ENCODE measurements at regions not wholly inside any gene's neighbourhood (a gene's known extent, or its start where the extent isn't known, plus 50 kb on each side); places are given as distances from the start of the nearest gene placed in this dataset.
A peak's percentile ranks its signal among the peaks of the same experiment; 100 is the strongest.

DNA sequence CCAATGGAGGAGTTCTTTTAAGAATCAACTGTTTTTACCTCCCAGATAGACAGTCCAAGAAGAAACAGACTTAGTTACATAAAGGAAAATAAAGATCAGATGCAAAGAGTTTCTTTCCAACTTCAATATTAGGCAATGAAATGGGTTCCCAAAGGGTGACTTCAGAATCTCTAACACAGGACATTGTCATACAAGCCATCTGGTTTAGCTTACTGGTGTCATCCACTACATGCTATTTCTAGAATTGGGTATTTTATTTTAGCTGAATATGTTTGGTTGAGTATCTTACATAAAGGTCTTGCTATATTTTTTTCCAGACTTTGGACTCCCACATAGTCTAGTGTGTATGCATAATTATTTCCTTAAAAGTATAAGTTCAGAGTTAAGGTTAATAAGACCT, 162.1 kb upstream of the SLC7A11 start:
- intact Hi-C loops (cut with micrococcal nuclease; ENCODE audit: unreplicated experiment), result no loop called here
- H3K9me3 Mint-ChIP-seq (ENCODE audit: low read depth, unreplicated experiment), result no peaks in the 10 kb centered on the region
- peak overlapping the region; percentile 77 for H3K27ac Mint-ChIP-seq (ENCODE audit: unreplicated experiment)
- H3K27me3 Mint-ChIP-seq (ENCODE audit: unreplicated experiment), result no peaks in the 10 kb centered on the region
- no peak for DNase-seq
- TF ChIP-seq, protein P1, sequence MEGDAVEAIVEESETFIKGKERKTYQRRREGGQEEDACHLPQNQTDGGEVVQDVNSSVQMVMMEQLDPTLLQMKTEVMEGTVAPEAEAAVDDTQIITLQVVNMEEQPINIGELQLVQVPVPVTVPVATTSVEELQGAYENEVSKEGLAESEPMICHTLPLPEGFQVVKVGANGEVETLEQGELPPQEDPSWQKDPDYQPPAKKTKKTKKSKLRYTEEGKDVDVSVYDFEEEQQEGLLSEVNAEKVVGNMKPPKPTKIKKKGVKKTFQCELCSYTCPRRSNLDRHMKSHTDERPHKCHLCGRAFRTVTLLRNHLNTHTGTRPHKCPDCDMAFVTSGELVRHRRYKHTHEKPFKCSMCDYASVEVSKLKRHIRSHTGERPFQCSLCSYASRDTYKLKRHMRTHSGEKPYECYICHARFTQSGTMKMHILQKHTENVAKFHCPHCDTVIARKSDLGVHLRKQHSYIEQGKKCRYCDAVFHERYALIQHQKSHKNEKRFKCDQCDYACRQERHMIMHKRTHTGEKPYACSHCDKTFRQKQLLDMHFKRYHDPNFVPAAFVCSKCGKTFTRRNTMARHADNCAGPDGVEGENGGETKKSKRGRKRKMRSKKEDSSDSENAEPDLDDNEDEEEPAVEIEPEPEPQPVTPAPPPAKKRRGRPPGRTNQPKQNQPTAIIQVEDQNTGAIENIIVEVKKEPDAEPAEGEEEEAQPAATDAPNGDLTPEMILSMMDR (IDR thresholded peaks at IDR 0.05; ENCODE audit: unreplicated experiment), result no peak
- BruUV-seq (replicated peaks), result no TSS peak
- CTCF ChIA-PET, result interaction anchor here (1.5 kb wide), 1 partner anchor 9 kb away, joined by 4 read pairs; no protein-coding TSS in a partner anchor
- peaks cover 21% of the 10 kb centered on the region for H3K4me1 Mint-ChIP-seq (ENCODE audit: low read depth, unreplicated experiment)
- no peak overlapping the region for H3K4me3 Mint-ChIP-seq (ENCODE audit: low read depth, unreplicated experiment)
- no peaks in the 10 kb centered on the region for H3K36me3 Mint-ChIP-seq (ENCODE audit: insufficient read depth, unreplicated experiment)

DNA sequence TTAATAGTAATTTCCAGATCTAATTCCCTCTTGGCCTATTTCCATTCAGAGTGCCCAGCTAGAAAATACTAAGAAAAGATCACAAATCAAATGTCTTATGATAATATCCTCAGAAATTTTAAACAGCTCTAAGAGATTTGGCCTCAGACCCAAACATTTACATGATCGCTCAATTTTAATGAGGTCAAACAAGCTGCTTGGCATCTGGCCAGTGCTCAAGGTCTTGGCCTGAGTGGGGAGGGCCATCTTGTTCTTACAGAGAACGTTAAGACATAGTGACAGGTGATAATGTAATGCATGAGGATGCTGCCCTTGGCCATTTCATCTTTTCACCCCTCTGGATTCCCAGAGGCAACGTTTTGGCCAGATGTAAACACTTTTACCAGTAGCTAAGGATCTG, 159.2 kb upstream of the SLC7A11 start:
- TF ChIP-seq, protein P1 (IDR thresholded peaks at IDR 0.05; ENCODE audit: unreplicated experiment), result no peak
- BruUV-seq (replicated peaks), result no TSS peak
- intact Hi-C loops (cut with micrococcal nuclease; ENCODE audit: unreplicated experiment), result no loop called here
- peaks cover 13% of the 10 kb centered on the region for H3K4me1 Mint-ChIP-seq (ENCODE audit: low read depth, unreplicated experiment)
- H3K27me3 Mint-ChIP-seq (ENCODE audit: unreplicated experiment), result no peaks in the 10 kb centered on the region
- H3K27ac Mint-ChIP-seq (ENCODE audit: unreplicated experiment), result no peak overlapping the region
- no peak overlapping the region for H3K4me3 Mint-ChIP-seq (ENCODE audit: low read depth, unreplicated experiment)
- CTCF ChIA-PET, result no interaction called here
- H3K9me3 Mint-ChIP-seq (ENCODE audit: low read depth, unreplicated experiment), result no peaks in the 10 kb centered on the region
- DNase-seq, result no peak
- peaks cover 5% of the 10 kb centered on the region for H3K36me3 Mint-ChIP-seq (ENCODE audit: insufficient read depth, unreplicated experiment)

DNA sequence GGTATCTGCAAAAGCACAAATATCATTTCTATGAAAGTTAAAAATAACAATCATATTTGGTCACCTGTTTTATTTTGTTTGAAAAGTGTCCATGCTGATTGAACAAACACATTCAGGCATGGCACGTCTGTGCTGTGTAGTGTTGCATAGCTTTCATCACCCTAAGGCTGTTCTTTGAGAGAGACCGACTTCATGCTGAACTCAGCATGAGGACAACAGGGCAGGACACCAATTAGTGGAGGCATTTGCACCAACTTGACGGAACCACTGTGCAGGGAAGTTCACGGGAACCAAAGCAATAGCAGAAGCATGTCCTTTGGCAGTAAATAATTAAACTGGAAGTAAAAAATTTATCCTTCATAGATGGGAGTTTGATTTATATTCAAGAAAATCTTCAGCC, 158.4 kb upstream of the SLC7A11 start:
- H3K27ac Mint-ChIP-seq (ENCODE audit: unreplicated experiment), result no peak overlapping the region
- no peaks in the 10 kb centered on the region for H3K9me3 Mint-ChIP-seq (ENCODE audit: low read depth, unreplicated experiment)
- TF ChIP-seq, protein P1 (IDR thresholded peaks at IDR 0.05; ENCODE audit: unreplicated experiment), result no peak
- BruUV-seq (replicated peaks), result no TSS peak
- intact Hi-C loops (cut with micrococcal nuclease; ENCODE audit: unreplicated experiment), result no loop called here
- H3K4me3 Mint-ChIP-seq (ENCODE audit: low read depth, unreplicated experiment), result no peak overlapping the region
- peaks cover 5% of the 10 kb centered on the region for H3K4me1 Mint-ChIP-seq (ENCODE audit: low read depth, unreplicated experiment)
- CTCF ChIA-PET, result no interaction called here
- DNase-seq, result no peak
- peaks cover 5% of the 10 kb centered on the region for H3K36me3 Mint-ChIP-seq (ENCODE audit: insufficient read depth, unreplicated experiment)
- no peaks in the 10 kb centered on the region for H3K27me3 Mint-ChIP-seq (ENCODE audit: unreplicated experiment)

DNA sequence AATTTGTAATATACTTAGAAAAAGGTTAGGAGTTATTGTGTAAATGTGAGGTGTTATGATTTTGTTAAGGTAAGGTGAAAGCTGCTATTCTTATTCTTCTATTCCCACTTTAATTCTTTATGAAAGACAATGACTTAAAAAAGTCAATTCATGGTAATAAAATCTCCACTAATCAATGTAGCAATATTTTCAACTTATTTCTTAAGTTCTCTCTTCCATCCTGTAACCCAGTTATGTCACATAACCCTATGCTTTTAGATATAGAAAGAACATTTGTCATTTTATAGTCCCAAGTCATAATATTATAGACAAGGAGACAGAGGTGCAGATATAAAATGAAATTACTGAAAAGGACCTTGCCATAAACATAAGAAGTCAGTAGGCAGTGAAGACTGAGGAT, 157.9 kb upstream of the SLC7A11 start:
- Mint-ChIP-seq H3K9me3 (ENCODE audit: low read depth, unreplicated experiment) (no peaks in the 10 kb centered on the region), H3K4me3 (ENCODE audit: low read depth, unreplicated experiment) (no peak overlapping the region), H3K4me1 (ENCODE audit: low read depth, unreplicated experiment) (peaks cover under 1% of the 10 kb centered on the region), H3K36me3 (ENCODE audit: insufficient read depth, unreplicated experiment) (peaks cover 5% of the 10 kb centered on the region), H3K27ac (ENCODE audit: unreplicated experiment) (no peak overlapping the region), H3K27me3 (ENCODE audit: unreplicated experiment) (no peaks in the 10 kb centered on the region)
- DNase-seq, result no peak
- CTCF ChIA-PET, result no interaction called here
- TF ChIP-seq, protein P1 (IDR thresholded peaks at IDR 0.05; ENCODE audit: unreplicated experiment), result no peak
- no TSS peak for BruUV-seq (replicated peaks)
- intact Hi-C loops (cut with micrococcal nuclease; ENCODE audit: unreplicated experiment), result no loop called here

Data from Calu3 (cell line).